ENCODE measurements at regions not wholly inside any gene's neighbourhood (a gene's known extent, or its start where the extent isn't known, plus 50 kb on each side); places are given as distances from the start of the nearest gene placed in this dataset.

- Histone ChIP-seq H3K27ac (ENCODE audit: insufficient read depth, low read depth, low read length) (no peak overlapping the region), H3K9ac (replicated peaks; ENCODE audit: extremely low read depth, insufficient read depth, low read length) (no peak overlapping the region), H3K79me2 (ENCODE audit: control insufficient read depth, insufficient read depth, low read length) (no peaks in the 10 kb centered on the region), H3K4me2 (ENCODE audit: insufficient read depth, low read length) (no peak overlapping the region), H3K27me3 (ENCODE audit: control insufficient read depth in 2 of 2, insufficient read depth in 2 of 2, low read length in 2 of 2) (no peaks in the 10 kb centered on the region), H4K20me1 (replicated peaks; ENCODE audit: control insufficient read depth, extremely low read depth, insufficient read depth, low read length) (no peaks in the 10 kb centered on the region), H3K4me1 (ENCODE audit: control insufficient read depth, extremely low read depth, insufficient read depth, low read length) (peaks cover 8% of the 10 kb centered on the region), H3K9me1 (replicated peaks; ENCODE audit: control insufficient read depth, extremely low read depth, insufficient read depth, low read length) (no peaks in the 10 kb centered on the region), H3K9me3 (replicated peaks; ENCODE audit: control insufficient read depth, insufficient read depth, low read length) (no peaks in the 10 kb centered on the region), H3K4me3 (replicated peaks in 1 of 3; ENCODE audit: insufficient read depth in 1 of 3, low read depth in 1 of 3, low read length in 3 of 3) (no peak overlapping the region), H2AFZ (ENCODE audit: low read depth, low read length) (no peak overlapping the region), H3K36me3 (ENCODE audit: control insufficient read depth in 2 of 2, extremely low read depth in 1 of 2, insufficient read depth in 2 of 2, low read length in 2 of 2) (no peaks in the 10 kb centered on the region)
- FAIRE-seq (no peak), DNase-seq (ENCODE audit: low read depth, low spot score) (no peak)
- TF ChIP-seq, protein P1, sequence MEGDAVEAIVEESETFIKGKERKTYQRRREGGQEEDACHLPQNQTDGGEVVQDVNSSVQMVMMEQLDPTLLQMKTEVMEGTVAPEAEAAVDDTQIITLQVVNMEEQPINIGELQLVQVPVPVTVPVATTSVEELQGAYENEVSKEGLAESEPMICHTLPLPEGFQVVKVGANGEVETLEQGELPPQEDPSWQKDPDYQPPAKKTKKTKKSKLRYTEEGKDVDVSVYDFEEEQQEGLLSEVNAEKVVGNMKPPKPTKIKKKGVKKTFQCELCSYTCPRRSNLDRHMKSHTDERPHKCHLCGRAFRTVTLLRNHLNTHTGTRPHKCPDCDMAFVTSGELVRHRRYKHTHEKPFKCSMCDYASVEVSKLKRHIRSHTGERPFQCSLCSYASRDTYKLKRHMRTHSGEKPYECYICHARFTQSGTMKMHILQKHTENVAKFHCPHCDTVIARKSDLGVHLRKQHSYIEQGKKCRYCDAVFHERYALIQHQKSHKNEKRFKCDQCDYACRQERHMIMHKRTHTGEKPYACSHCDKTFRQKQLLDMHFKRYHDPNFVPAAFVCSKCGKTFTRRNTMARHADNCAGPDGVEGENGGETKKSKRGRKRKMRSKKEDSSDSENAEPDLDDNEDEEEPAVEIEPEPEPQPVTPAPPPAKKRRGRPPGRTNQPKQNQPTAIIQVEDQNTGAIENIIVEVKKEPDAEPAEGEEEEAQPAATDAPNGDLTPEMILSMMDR (IDR thresholded peaks at IDR 0.05; ENCODE audit: extremely low read depth in 1 of 2, insufficient read depth in 1 of 2, low read depth in 1 of 2, low read length in 2 of 2), result no peak
- TF ChIP-seq MAX (IDR thresholded peaks at IDR 0.05; ENCODE audit: insufficient read depth, insufficient read length) (no peak), GATA2 (IDR thresholded peaks at IDR 0.05; ENCODE audit: insufficient read depth, insufficient read length, low read depth, low read length) (no peak), MYC (IDR thresholded peaks at IDR 0.05; ENCODE audit: low read depth, low read length) (no peak), POLR2A (IDR thresholded peaks at IDR 0.05; ENCODE audit: low read depth, low read length) (no peak), FOS (IDR thresholded peaks at IDR 0.05; ENCODE audit: borderline replicate concordance, insufficient read depth, low read length) (no peak), JUN (IDR thresholded peaks at IDR 0.05; ENCODE audit: borderline replicate concordance, insufficient read depth, insufficient read length, low read depth) (no peak), EZH2 (IDR thresholded peaks at IDR 0.05; ENCODE audit: borderline replicate concordance, low read depth, low read length, severe bottlenecking) (no peak), POLR2AphosphoS5 (IDR thresholded peaks at IDR 0.05; ENCODE audit: insufficient read depth, low read depth, low read length) (no peak)
- dilution Hi-C loops (cut with MboI; ENCODE audit: extremely low pct_ligation_motif_present, low sequenced_read_pairs), result no loop called here
- no TSS peak for BruUV-seq (replicated peaks)
- CTCF ChIA-PET, result no interaction called here
- POLR2A ChIA-PET, result no interaction called here
- intact Hi-C loops (cut with micrococcal nuclease), result loop anchor here (5.0 kb wide), 1 partner anchor 255 kb away; no protein-coding TSS in a partner anchor
These were observed 326.0 kb upstream of the SPRY2 start for GRCh38 chr13:80666782-80667552.

Measured in endothelial cell of umbilical vein (primary cell).